Lung (tissue), 11 donors: ENCODE measurements at regions not wholly inside any gene's neighbourhood (a gene's known extent, or its start where the extent isn't known, plus 50 kb on each side); places are given as distances from the start of the nearest gene placed in this dataset.

Experiments
- ATAC-seq: fragments of 200-7000 bp; cut with Tn5 transposase; one replicate; pipeline ENCODE4 v1.9.1; 2020; ENCODE audit warnings: moderate number of reproducible peaks; ENCODE audit not compliant: insufficient read depth, low FRiP score
- DNase-seq, 3 donors: peaks; one replicate each; pipeline ENCODE4 v3.0.0-alpha.2; 2013 to 2017
- H3K27ac ChIP-seq, 2 donors: one replicate each; pipeline ENCODE4 v1.5.1; 2013; ENCODE audit warnings: mild to moderate bottlenecking in 2 of 2, moderate library complexity in 2 of 2, control low read depth in 1 of 2, inconsistent platforms in 1 of 2, low read depth in 1 of 2, low read length in 1 of 2
- H3K27me3 ChIP-seq, 3 donors: one replicate each; pipeline ENCODE4 v1.5.1; 2013; ENCODE audit warnings: low read length in 2 of 3; ENCODE audit not compliant: control insufficient read depth in 3 of 3, insufficient read depth in 3 of 3
- H3K36me3 ChIP-seq, 4 donors: one replicate each; pipeline ENCODE4 v1.5.1; 2013; ENCODE audit warnings: low read length in 4 of 4, mild to moderate bottlenecking in 1 of 4, moderate library complexity in 1 of 4; ENCODE audit not compliant: control insufficient read depth in 4 of 4, insufficient read depth in 4 of 4
- H3K4me1 ChIP-seq, 5 donors: one replicate each; pipeline ENCODE4 v1.5.1; 2013; ENCODE audit warnings: low read length in 5 of 5, mild to moderate bottlenecking in 2 of 5, moderate library complexity in 1 of 5; ENCODE audit not compliant: control insufficient read depth in 5 of 5, insufficient read depth in 5 of 5
- H3K4me3 ChIP-seq: one replicate; pipeline ENCODE4 v1.5.1; 2013; ENCODE audit warnings: mild to moderate bottlenecking, control low read depth, moderate library complexity
- H3K9ac ChIP-seq, 2 donors: one replicate each; pipeline ENCODE4 v1.5.1; 2013; ENCODE audit warnings: low read length in 2 of 2, control low read depth in 1 of 2; ENCODE audit not compliant: insufficient read depth in 1 of 2
- H3K9me3 ChIP-seq, 4 donors: one replicate each; pipeline ENCODE4 v1.5.1; 2013; ENCODE audit warnings: low read length in 3 of 4, mild to moderate bottlenecking in 1 of 4, moderate library complexity in 1 of 4; ENCODE audit not compliant: control insufficient read depth in 4 of 4, insufficient read depth in 3 of 4
- WGBS, 2 donors: extraction: QIAGEN DNeasy Blood & Tissue Kit; methylation state at CpG; one replicate each; pipeline ENCODE4 v1.1.7; 2013; 5-methylcytosine and 5-hydroxymethylcytosine counted together
- TF ChIP-seq, protein P1 (sequence below): IDR thresholded peaks from 2 replicates; pipeline ENCODE4 v1.5.1; 2012; ENCODE audit warnings: mild to moderate bottlenecking; ENCODE audit errors: control extremely low read depth, extremely low read depth
- donor health status: control.
- donor health status: control.
- donor health status: Bipolar disorder and iron deficiency.
- donor health status: healthy.
- donor health status: DM: yes; HTN: yes; CAD: no.

GRCh38 chr3:132084982-132085381 lies 50.2 kb upstream of the CPNE4 start:
- Histone ChIP-seq H3K4me1 (no peaks in the 10 kb centered on the region), H3K36me3 (no peaks in the 10 kb centered on the region), H3K4me3 (no peak overlapping the region), H3K9me3 (no peaks in the 10 kb centered on the region), H3K27me3 (no peaks in the 10 kb centered on the region), H3K27ac (no peak overlapping the region), H3K9ac (no peak overlapping the region)
- no peak for ATAC-seq
- DNase-seq: no peak
- TF ChIP-seq, protein P1, sequence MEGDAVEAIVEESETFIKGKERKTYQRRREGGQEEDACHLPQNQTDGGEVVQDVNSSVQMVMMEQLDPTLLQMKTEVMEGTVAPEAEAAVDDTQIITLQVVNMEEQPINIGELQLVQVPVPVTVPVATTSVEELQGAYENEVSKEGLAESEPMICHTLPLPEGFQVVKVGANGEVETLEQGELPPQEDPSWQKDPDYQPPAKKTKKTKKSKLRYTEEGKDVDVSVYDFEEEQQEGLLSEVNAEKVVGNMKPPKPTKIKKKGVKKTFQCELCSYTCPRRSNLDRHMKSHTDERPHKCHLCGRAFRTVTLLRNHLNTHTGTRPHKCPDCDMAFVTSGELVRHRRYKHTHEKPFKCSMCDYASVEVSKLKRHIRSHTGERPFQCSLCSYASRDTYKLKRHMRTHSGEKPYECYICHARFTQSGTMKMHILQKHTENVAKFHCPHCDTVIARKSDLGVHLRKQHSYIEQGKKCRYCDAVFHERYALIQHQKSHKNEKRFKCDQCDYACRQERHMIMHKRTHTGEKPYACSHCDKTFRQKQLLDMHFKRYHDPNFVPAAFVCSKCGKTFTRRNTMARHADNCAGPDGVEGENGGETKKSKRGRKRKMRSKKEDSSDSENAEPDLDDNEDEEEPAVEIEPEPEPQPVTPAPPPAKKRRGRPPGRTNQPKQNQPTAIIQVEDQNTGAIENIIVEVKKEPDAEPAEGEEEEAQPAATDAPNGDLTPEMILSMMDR: no peak

GRCh38 chr3:132087356-132087755 lies 52.5 kb upstream of the CPNE4 start:
- WGBS, 2 donors: 59 to 74% methylated on average over 1 of the region's 1 CpG
- Histone ChIP-seq H3K9me3 (no peaks in the 10 kb centered on the region), H3K9ac (no peak overlapping the region), H3K36me3 (no peaks in the 10 kb centered on the region), H3K27me3 (no peaks in the 10 kb centered on the region), H3K4me3 (no peak overlapping the region), H3K4me1 (no peaks in the 10 kb centered on the region), H3K27ac (no peak overlapping the region)
- TF ChIP-seq, protein P1: no peak
- no peak for DNase-seq
- ATAC-seq: no peak

- H3K36me3 ChIP-seq: no peaks in the 10 kb centered on the region
- TF ChIP-seq, protein P1: no peak
- no peak for ATAC-seq
- H3K4me1 ChIP-seq: no peaks in the 10 kb centered on the region
- H3K27ac ChIP-seq: no peak overlapping the region
- H3K4me3 ChIP-seq: no peak overlapping the region
- no peaks in the 10 kb centered on the region for H3K9me3 ChIP-seq
- no peak for DNase-seq
- H3K9ac ChIP-seq: no peak overlapping the region
- no peaks in the 10 kb centered on the region for H3K27me3 ChIP-seq
- whole genome bisulfite sequencing, 2 donors: 55 to 71% methylated on average over 2 of the region's 2 CpGs
Measured at GRCh38 chr3:132088291-132088690, 53.5 kb upstream of the CPNE4 start.

DNA sequence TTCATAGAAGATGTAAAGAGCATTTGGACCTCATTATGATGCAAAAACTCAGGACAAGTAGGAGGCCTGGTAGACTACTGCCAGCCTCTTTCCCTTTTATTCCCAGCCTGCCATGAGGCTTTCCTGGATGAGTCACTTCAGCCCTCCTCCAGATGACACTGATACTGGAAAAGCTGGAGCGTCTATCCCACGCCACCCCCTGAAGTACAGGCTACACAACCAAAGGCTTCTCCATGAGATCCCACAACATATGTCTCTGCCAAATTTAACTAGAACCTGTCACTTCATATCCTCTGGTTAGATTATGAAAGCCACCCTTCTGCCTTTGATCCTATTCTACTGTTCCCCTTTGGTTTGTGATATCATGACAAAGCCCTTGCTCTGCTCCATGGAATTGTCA lies 56.1 kb upstream of the CPNE4 start:
- no peaks in the 10 kb centered on the region for H3K9me3 ChIP-seq
- WGBS, 2 donors: 85 to 89% methylated on average over 2 of the region's 2 CpGs
- TF ChIP-seq, protein P1: no peak

More for the DNA sequence above, 56.1 kb upstream of the CPNE4 start:
- Histone ChIP-seq H3K36me3 (no peaks in the 10 kb centered on the region), H3K27me3 (no peaks in the 10 kb centered on the region), H3K27ac (no peak overlapping the region), H3K4me1 (no peaks in the 10 kb centered on the region), H3K9ac (no peak overlapping the region), H3K4me3 (no peak overlapping the region)
- ATAC-seq (no peak), DNase-seq (no peak)
